MM.1S (cell line): ENCODE measurements at regions not wholly inside any gene's neighbourhood (a gene's known extent, or its start where the extent isn't known, plus 50 kb on each side); places are given as distances from the start of the nearest gene placed in this dataset.

ENCODE experiments used
- EZH2 ChIP-seq: fragments of 300-600 bp; sonication (generic); optimal IDR thresholded peaks from 2 replicates; pipeline ENCODE3; 2017; ENCODE audit warnings: low read depth, mild to moderate bottlenecking, antibody characterized with exemption, low read length, mixed read lengths
- EZH2phosphoT487 ChIP-seq: fragments of 300-600 bp; sonication (generic); IDR thresholded peaks from 2 replicates; pipeline ENCODE4 v1.6.1; 2018; ENCODE audit warnings: antibody characterized with exemption, low read length

DNA sequence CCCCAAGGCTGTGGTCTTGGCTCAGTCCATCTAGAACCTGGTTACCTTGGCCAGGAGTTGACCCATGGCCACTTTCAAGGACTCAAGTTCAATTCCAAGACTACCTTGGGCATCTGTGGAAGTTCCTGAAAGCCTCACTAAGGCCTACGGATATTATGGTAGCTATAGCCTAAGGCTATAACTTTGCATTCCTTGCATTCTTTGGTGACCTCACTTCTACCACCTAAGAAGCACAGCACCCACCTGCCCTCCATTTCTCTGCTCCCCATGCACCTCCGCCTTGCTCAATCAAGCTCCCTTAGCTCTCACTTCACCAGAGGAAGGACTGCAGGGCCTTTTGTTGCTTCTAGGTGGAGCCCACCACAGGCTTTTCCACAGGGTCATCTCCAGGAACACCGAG, 50.3 kb upstream of the GALNT18 start:
- TF ChIP-seq EZH2, result no peak
- TF ChIP-seq EZH2phosphoT487, result no peak
